IMR-90 (cell line): ENCODE measurements at regions not wholly inside any gene's neighbourhood (a gene's known extent, or its start where the extent isn't known, plus 50 kb on each side); places are given as distances from the start of the nearest gene placed in this dataset.

ENCODE experiments used
- ATAC-seq: fragments of 200-7000 bp; cut with Tn5 transposase; 2 replicates; pipeline ENCODE4 v1.9.1; 2020; ENCODE audit warnings: low read depth, mild to moderate bottlenecking, moderate library complexity
- BruUV-seq: library from RNA; stranded (reverse); fragments of 400-500 nt; replicated peaks from 2 replicates; lab custom pipeline; 2021; lab: Mats Ljungman, UMichigan
- CTCF ChIA-PET: fragments of 300-600 bp; formaldehyde crosslinking; extraction: SDS; loops from one replicate; lab custom pipeline; 2021; ENCODE audit warnings: antibody characterized with exemption; lab: Yijun Ruan, JAX
- POLR2A ChIA-PET: fragments of 300-600 bp; sonication (Branson Sonifier 250); formaldehyde crosslinking; loops from one replicate; lab custom pipeline; 2022; ENCODE audit warnings: antibody characterized with exemption; ENCODE audit not compliant: unreplicated experiment; lab: Charles Lee
- DNase-seq: peaks from one replicate; pipeline ENCODE4 v3.0.0; 2013
- H2AFZ ChIP-seq: replicated peaks from 2 replicates; pipeline ENCODE3; 2013; ENCODE audit warnings: low read length, mild to moderate bottlenecking; ENCODE audit not compliant: poor library complexity
- H2AK5ac ChIP-seq: 2 replicates; pipeline ENCODE4 v1.6.1; 2013; ENCODE audit warnings: low read depth, low read length, inconsistent platforms
- H2AK9ac ChIP-seq: replicated peaks from 2 replicates; pipeline ENCODE3; 2013; ENCODE audit warnings: mild to moderate bottlenecking, low read depth, low read length, moderate library complexity; ENCODE audit not compliant: poor library complexity
- H2BK120ac ChIP-seq: 2 replicates; pipeline ENCODE4 v1.6.1; 2013; ENCODE audit warnings: low read depth, low read length, inconsistent platforms
- H2BK15ac ChIP-seq: 3 replicates; pipeline ENCODE4 v1.6.1; 2013; ENCODE audit warnings: low read depth, low read length, inconsistent platforms
- H2BK20ac ChIP-seq: 2 replicates; pipeline ENCODE4 v1.6.1; 2013; ENCODE audit warnings: low read depth, mild to moderate bottlenecking, inconsistent platforms, low read length, moderate library complexity
- H2BK5ac ChIP-seq: 2 replicates; pipeline ENCODE4 v1.6.1; 2013; ENCODE audit warnings: mild to moderate bottlenecking, low read depth, low read length, inconsistent platforms; ENCODE audit not compliant: poor library complexity, severe bottlenecking
- H3K14ac ChIP-seq: replicated peaks from 2 replicates; pipeline ENCODE4 v1.6.1; 2013; ENCODE audit warnings: low read depth, low read length, inconsistent platforms
- H3K18ac ChIP-seq: 2 replicates; pipeline ENCODE4 v1.6.1; 2013; ENCODE audit warnings: low read depth, low read length, control low read depth
- H3K23ac ChIP-seq: 2 replicates; pipeline ENCODE4 v1.6.1; 2013; ENCODE audit warnings: low read depth, low read length, inconsistent platforms
- H3K27ac ChIP-seq: 2 replicates; pipeline ENCODE4 v1.5.1; 2013; ENCODE audit warnings: mild to moderate bottlenecking, control low read depth, low read length; ENCODE audit not compliant: insufficient read depth
- H3K27me3 ChIP-seq: 2 replicates; pipeline ENCODE4 v1.6.1; 2013; ENCODE audit warnings: low read length; ENCODE audit not compliant: control insufficient read depth, insufficient read depth
- H3K36me3 ChIP-seq: 2 replicates; pipeline ENCODE4 v1.6.1; 2013; ENCODE audit warnings: low read length, mixed read lengths; ENCODE audit not compliant: control insufficient read depth, insufficient read depth
- H3K4ac ChIP-seq: 2 replicates; pipeline ENCODE4 v1.6.1; 2013; ENCODE audit warnings: low read depth, low read length, inconsistent platforms
- H3K4me1 ChIP-seq: 2 replicates; pipeline ENCODE4 v1.6.1; 2013; ENCODE audit warnings: low read length, mixed read lengths; ENCODE audit not compliant: control insufficient read depth, insufficient read depth
- H3K4me2 ChIP-seq: 2 replicates; pipeline ENCODE4 v1.6.1; 2013; ENCODE audit warnings: low read depth, mild to moderate bottlenecking, control low read depth, low read length, moderate library complexity
- H3K4me3 ChIP-seq: 2 replicates; pipeline ENCODE4 v1.5.1; 2013; ENCODE audit warnings: low read depth, mild to moderate bottlenecking, control low read depth, low read length, moderate library complexity; ENCODE audit not compliant: insufficient read depth
- H3K56ac ChIP-seq: 2 replicates; pipeline ENCODE4 v1.6.1; 2013; ENCODE audit warnings: low read length, inconsistent platforms; ENCODE audit not compliant: insufficient read depth; ENCODE audit errors: extremely low read depth
- H3K79me1 ChIP-seq, 2 experiments: 2 replicates each; pipeline ENCODE4 v1.6.1; 2013; ENCODE audit warnings: low read length in 2 of 2, inconsistent platforms in 1 of 2, low read depth in 1 of 2
- H3K9ac ChIP-seq: 2 replicates; pipeline ENCODE4 v1.6.1; 2013; ENCODE audit warnings: low read depth, low read length, control low read depth
- H3K9me1 ChIP-seq: 2 replicates; pipeline ENCODE4 v1.6.1; 2013; ENCODE audit warnings: low read length, inconsistent platforms; ENCODE audit not compliant: insufficient read depth
- H3K9me3 ChIP-seq: 2 replicates; pipeline ENCODE4 v1.6.1; 2013; ENCODE audit warnings: low read length; ENCODE audit not compliant: control insufficient read depth, insufficient read depth
- H4K20me1 ChIP-seq: 2 replicates; pipeline ENCODE4 v1.6.1; 2013; ENCODE audit warnings: low read length, inconsistent platforms; ENCODE audit not compliant: insufficient read depth
- H4K5ac ChIP-seq: 2 replicates; pipeline ENCODE4 v1.6.1; 2013; ENCODE audit warnings: mild to moderate bottlenecking, low read depth, low read length, control low read depth
- H4K8ac ChIP-seq, 2 experiments: 2 replicates each; pipeline ENCODE4 v1.6.1; 2013; ENCODE audit warnings: low read depth in 2 of 2, low read length in 2 of 2, control low read depth in 1 of 2, inconsistent platforms in 1 of 2
- H4K91ac ChIP-seq: 2 replicates; pipeline ENCODE4 v1.6.1; 2013; ENCODE audit warnings: low read depth, low read length, inconsistent platforms; ENCODE audit not compliant: insufficient read depth
- BHLHE40 ChIP-seq: fragments of 150-350 bp; IDR thresholded peaks from 2 replicates; pipeline ENCODE4 v1.6.1; 2016; ENCODE audit warnings: mild to moderate bottlenecking, low read depth, low read length
- CEBPB ChIP-seq: IDR thresholded peaks from 2 replicates; pipeline ENCODE4 v1.6.1; 2012; ENCODE audit warnings: low read depth, low read length, improper control_type of control experiment
- CHD1 ChIP-seq: IDR thresholded peaks from 2 replicates; pipeline ENCODE4 v1.6.1; 2012; ENCODE audit warnings: low read depth, low read length, improper control_type of control experiment
- FOS ChIP-seq: fragments of 150-350 bp; IDR thresholded peaks from 2 replicates; pipeline ENCODE4 v1.6.1; 2016; ENCODE audit warnings: low read depth, low read length
- MAFK ChIP-seq: IDR thresholded peaks from 2 replicates; pipeline ENCODE4 v1.6.1; 2012; ENCODE audit warnings: low read depth, low read length, improper control_type of control experiment
- MAZ ChIP-seq: IDR thresholded peaks from 2 replicates; pipeline ENCODE4 v1.6.1; 2012; ENCODE audit warnings: low read depth, mild to moderate bottlenecking, low read length, improper control_type of control experiment, moderate library complexity, borderline replicate concordance
- MXI1 ChIP-seq: IDR thresholded peaks from 2 replicates; pipeline ENCODE4 v1.6.1; 2012; ENCODE audit warnings: low read depth, mild to moderate bottlenecking, low read length, moderate library complexity, borderline replicate concordance
- NFE2L2 ChIP-seq: fragments of 150-350 bp; IDR thresholded peaks from 2 replicates; pipeline ENCODE4 v1.6.1; 2016; ENCODE audit warnings: low read depth, mild to moderate bottlenecking, low read length
- POLR2A ChIP-seq: IDR thresholded peaks from 2 replicates; pipeline ENCODE4 v1.6.1; 2012; ENCODE audit warnings: mild to moderate bottlenecking, low read depth, low read length
- RAD21 ChIP-seq: IDR thresholded peaks from 2 replicates; pipeline ENCODE4 v1.6.1; 2012; ENCODE audit warnings: low read length, improper control_type of control experiment
- RCOR1 ChIP-seq: IDR thresholded peaks from 2 replicates; pipeline ENCODE4 v1.6.1; 2012; ENCODE audit warnings: mild to moderate bottlenecking, low read length, improper control_type of control experiment; ENCODE audit not compliant: insufficient replicate concordance
- RFX5 ChIP-seq: IDR thresholded peaks from 2 replicates; pipeline ENCODE4 v1.8.0; 2012; ENCODE audit warnings: low read depth, mild to moderate bottlenecking, low read length, moderate library complexity
- SMC3 ChIP-seq: fragments of 150-350 bp; IDR thresholded peaks from 2 replicates; pipeline ENCODE4 v1.6.1; 2016; ENCODE audit warnings: low read depth, mild to moderate bottlenecking, antibody characterized with exemption, low read length, moderate library complexity
- WGBS, 2 experiments: methylation state at CpG; one replicate each; pipeline versions ENCODE4 v1.1.5 to v1.1.7; 2013; ENCODE audit warnings: missing lambda C conversion rate in 2 of 2; ENCODE audit not compliant: insufficient read length in 1 of 2; ENCODE audit errors: extremely low coverage in 2 of 2; 5-methylcytosine and 5-hydroxymethylcytosine counted together
- dilution Hi-C: fragments of 300-500 bp; cut with HindIII; formaldehyde crosslinking; loops from one replicate; pipeline ENCODE4 v1.14.3; 2018; ENCODE audit warnings: low sequenced_read_pairs; ENCODE audit not compliant: unreplicated experiment
- in situ Hi-C: fragments of 300-500 bp; cut with MboI; formaldehyde crosslinking; loops from 3 replicates; pipeline ENCODE4 v1.14.3; 2019; ENCODE audit warnings: low sequenced_read_pairs, inconsistent platforms, mixed read lengths
- intact Hi-C: fragments of 100-400 bp; cut with micrococcal nuclease; formaldehyde crosslinking; loops from 2 replicates; pipeline ENCODE4 v1.10.0; 2022
- TF ChIP-seq, protein P1 (sequence below): conservative IDR thresholded peaks from 2 replicates; pipeline ENCODE4 v1.5.1; 2012; ENCODE audit warnings: mild to moderate bottlenecking, low read depth, low read length, improper control_type of control experiment
- TF ChIP-seq, protein P2 (sequence below): fragments of 150-350 bp; IDR thresholded peaks from 2 replicates; pipeline ENCODE4 v1.6.1; 2016; ENCODE audit warnings: low read depth, mild to moderate bottlenecking, low read length, moderate library complexity, borderline replicate concordance
- TF ChIP-seq, protein P3 (sequence below): fragments of 150-350 bp; IDR thresholded peaks from 2 replicates; pipeline ENCODE4 v1.6.1; 2017; ENCODE audit warnings: mild to moderate bottlenecking, antibody characterized with exemption, low read length, low read depth

DNA sequence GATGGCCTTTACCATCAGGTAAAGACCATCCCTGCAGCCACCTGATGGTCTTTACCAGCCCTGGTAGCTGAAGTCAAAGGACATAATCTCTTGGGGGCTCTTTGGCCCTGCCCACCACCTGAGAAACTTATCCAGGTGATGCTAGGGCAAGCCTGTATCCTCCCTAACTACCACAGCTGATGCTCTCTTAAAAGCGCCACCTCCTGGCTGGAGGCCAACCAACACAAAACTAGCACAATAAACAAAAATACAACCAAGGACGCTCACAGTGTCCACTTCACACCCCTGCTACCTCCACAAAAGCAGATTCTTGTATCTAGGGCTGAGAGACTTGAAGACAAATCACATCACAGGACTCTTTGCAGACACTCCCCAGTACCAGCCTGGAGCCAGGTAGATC lies 357.1 kb upstream of the POU3F1 start:
- 0% methylated on average over 1 of the region's 2 CpGs; no CpG with 5 or more reads in 1 of the 2 experiments for WGBS, 2 experiments
- H3K4me1 ChIP-seq = no peaks in the 10 kb centered on the region
- H3K9me3 ChIP-seq = no peaks in the 10 kb centered on the region
- H3K4ac ChIP-seq = no peak overlapping the region
- no peaks in the 10 kb centered on the region for H4K20me1 ChIP-seq
- no peak overlapping the region for H3K4me2 ChIP-seq
- DNase-seq = no peak
- in situ Hi-C loops (no loop called here), dilution Hi-C loops (no loop called here), intact Hi-C loops (no loop called here)
- no peaks in the 10 kb centered on the region for H3K36me3 ChIP-seq
- H4K5ac ChIP-seq = no peak overlapping the region
- no peaks in the 10 kb centered on the region for H3K9me1 ChIP-seq
- no peak overlapping the region for H3K9ac ChIP-seq
- H3K23ac ChIP-seq = no peak overlapping the region
- no peak overlapping the region for H3K4me3 ChIP-seq
- H2AK5ac ChIP-seq = no peak overlapping the region
- POLR2A ChIA-PET = no interaction called here
- H2BK120ac ChIP-seq = no peak overlapping the region
- H2BK20ac ChIP-seq = no peak overlapping the region
- H3K27me3 ChIP-seq = no peaks in the 10 kb centered on the region
- H4K8ac ChIP-seq = no peak overlapping the region
- TF ChIP-seq MAZ = no peak
- no peak for TF ChIP-seq NFE2L2
- TF ChIP-seq MXI1 = no peak
- no peak for TF ChIP-seq RFX5
- TF ChIP-seq, protein P1, sequence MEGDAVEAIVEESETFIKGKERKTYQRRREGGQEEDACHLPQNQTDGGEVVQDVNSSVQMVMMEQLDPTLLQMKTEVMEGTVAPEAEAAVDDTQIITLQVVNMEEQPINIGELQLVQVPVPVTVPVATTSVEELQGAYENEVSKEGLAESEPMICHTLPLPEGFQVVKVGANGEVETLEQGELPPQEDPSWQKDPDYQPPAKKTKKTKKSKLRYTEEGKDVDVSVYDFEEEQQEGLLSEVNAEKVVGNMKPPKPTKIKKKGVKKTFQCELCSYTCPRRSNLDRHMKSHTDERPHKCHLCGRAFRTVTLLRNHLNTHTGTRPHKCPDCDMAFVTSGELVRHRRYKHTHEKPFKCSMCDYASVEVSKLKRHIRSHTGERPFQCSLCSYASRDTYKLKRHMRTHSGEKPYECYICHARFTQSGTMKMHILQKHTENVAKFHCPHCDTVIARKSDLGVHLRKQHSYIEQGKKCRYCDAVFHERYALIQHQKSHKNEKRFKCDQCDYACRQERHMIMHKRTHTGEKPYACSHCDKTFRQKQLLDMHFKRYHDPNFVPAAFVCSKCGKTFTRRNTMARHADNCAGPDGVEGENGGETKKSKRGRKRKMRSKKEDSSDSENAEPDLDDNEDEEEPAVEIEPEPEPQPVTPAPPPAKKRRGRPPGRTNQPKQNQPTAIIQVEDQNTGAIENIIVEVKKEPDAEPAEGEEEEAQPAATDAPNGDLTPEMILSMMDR = no peak
- TF ChIP-seq RCOR1 = no peak
- no peak for TF ChIP-seq MAFK
- no peak for TF ChIP-seq RAD21
- no peak for TF ChIP-seq CHD1
- TF ChIP-seq FOS = no peak
- TF ChIP-seq BHLHE40 = no peak
- TF ChIP-seq, protein P2, sequence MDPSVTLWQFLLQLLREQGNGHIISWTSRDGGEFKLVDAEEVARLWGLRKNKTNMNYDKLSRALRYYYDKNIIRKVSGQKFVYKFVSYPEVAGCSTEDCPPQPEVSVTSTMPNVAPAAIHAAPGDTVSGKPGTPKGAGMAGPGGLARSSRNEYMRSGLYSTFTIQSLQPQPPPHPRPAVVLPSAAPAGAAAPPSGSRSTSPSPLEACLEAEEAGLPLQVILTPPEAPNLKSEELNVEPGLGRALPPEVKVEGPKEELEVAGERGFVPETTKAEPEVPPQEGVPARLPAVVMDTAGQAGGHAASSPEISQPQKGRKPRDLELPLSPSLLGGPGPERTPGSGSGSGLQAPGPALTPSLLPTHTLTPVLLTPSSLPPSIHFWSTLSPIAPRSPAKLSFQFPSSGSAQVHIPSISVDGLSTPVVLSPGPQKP = no peak
- TF ChIP-seq CEBPB = no peak
- TF ChIP-seq SMC3 = no peak
- TF ChIP-seq POLR2A = no peak
- TF ChIP-seq, protein P3, sequence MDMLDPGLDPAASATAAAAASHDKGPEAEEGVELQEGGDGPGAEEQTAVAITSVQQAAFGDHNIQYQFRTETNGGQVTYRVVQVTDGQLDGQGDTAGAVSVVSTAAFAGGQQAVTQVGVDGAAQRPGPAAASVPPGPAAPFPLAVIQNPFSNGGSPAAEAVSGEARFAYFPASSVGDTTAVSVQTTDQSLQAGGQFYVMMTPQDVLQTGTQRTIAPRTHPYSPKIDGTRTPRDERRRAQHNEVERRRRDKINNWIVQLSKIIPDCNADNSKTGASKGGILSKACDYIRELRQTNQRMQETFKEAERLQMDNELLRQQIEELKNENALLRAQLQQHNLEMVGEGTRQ = no peak
- H2AK9ac ChIP-seq = no peak overlapping the region
- no peak overlapping the region for H2BK5ac ChIP-seq
- no peak overlapping the region for H3K56ac ChIP-seq
- CTCF ChIA-PET = no interaction called here
- no peak overlapping the region for H3K27ac ChIP-seq
- H3K18ac ChIP-seq = no peak overlapping the region
- H2BK15ac ChIP-seq = no peak overlapping the region
- no peak for ATAC-seq
- no TSS peak for BruUV-seq
- H2AFZ ChIP-seq = no peak overlapping the region
- no peak overlapping the region for H4K91ac ChIP-seq
- no peak overlapping the region for H3K14ac ChIP-seq
- H3K79me1 ChIP-seq = no peaks in the 10 kb centered on the region
